HCT116 (cell line): ENCODE measurements at regions not wholly inside any gene's neighbourhood (a gene's known extent, or its start where the extent isn't known, plus 50 kb on each side); places are given as distances from the start of the nearest gene placed in this dataset.

Experiments
- ATAC-seq: fragments of 200-7000 bp; cut with Tn5 transposase; 2 replicates; pipeline ENCODE4 v1.9.1; 2020; ENCODE audit warnings: mild to moderate bottlenecking, moderate library complexity
- BruUV-seq: library from RNA; stranded (reverse); fragments of 400-500 nt; replicated peaks from 2 replicates; lab custom pipeline; 2021; lab: Mats Ljungman, UMichigan
- CTCF ChIA-PET: fragments of 300-600 bp; sonication (Branson Sonifier 250); formaldehyde crosslinking; loops from one replicate; lab custom pipeline; 2021; ENCODE audit warnings: antibody characterized with exemption; lab: Charles Lee
- POLR2A ChIA-PET: fragments of 300-600, 350-600 bp; sonication (Branson Sonifier 250); formaldehyde crosslinking; loops from one replicate; lab custom pipeline; 2021; ENCODE audit warnings: antibody characterized with exemption; lab: Charles Lee
- RAD21 ChIA-PET, 2 experiments: fragments of 300-600 bp; sonication (Branson Sonifier 250); formaldehyde crosslinking; loops; one replicate each; lab custom pipeline; 2023; ENCODE audit warnings: low total read pairs in 2 of 2; ENCODE audit not compliant: uncharacterized antibody in 2 of 2, unreplicated experiment in 2 of 2, low non-redundant PET in 1 of 2; lab: Charles Lee
- DNase-seq: peaks from one replicate; pipeline ENCODE4 v3.0.0-alpha.2; 2010; ENCODE audit warnings: low read depth, low spot score
- H2AFZ ChIP-seq: fragments of 200-600 bp; shearing (Covaris generic), sonication (generic); 2 replicates; pipeline ENCODE4 v1.6.1; 2017; ENCODE audit warnings: low read depth, mixed run types, mixed read lengths, antibody characterized with exemption, low read length; ENCODE audit not compliant: poor library complexity, severe bottlenecking
- H3K27ac ChIP-seq: 2 replicates; pipeline ENCODE4 v1.5.1; 2012; ENCODE audit warnings: low read depth, low read length
- H3K27me3 ChIP-seq: fragments of 200-600 bp; sonication (generic); 2 replicates; pipeline ENCODE4 v1.6.1; 2016; ENCODE audit warnings: mixed run types, low read length, mixed read lengths; ENCODE audit not compliant: insufficient read depth
- H3K36me3 ChIP-seq, 2 experiments: fragments of 200-500 bp in 1 of 2; fragments of 200-600 bp in 1 of 2; sonication (Bioruptor generic) in 1 of 2; sonication (generic) in 1 of 2; 2 replicates each; pipeline versions ENCODE4 v1.5.1 to v1.6.1; 2014 to 2016; ENCODE audit warnings: low read length in 2 of 2, inconsistent platforms in 1 of 2, mixed read lengths in 1 of 2, mixed run types in 1 of 2; ENCODE audit not compliant: insufficient read depth in 2 of 2, control insufficient read depth in 1 of 2
- H3K4me1 ChIP-seq, 2 experiments: fragments of 200-600 bp in 1 of 2; sonication (generic) in 1 of 2; 2 replicates each; pipeline versions ENCODE4 v1.5.1 to v1.6.1; 2012 to 2017; ENCODE audit warnings: low read length in 2 of 2, inconsistent platforms in 1 of 2, mild to moderate bottlenecking in 1 of 2, mixed read lengths in 1 of 2, mixed run types in 1 of 2, moderate library complexity in 1 of 2; ENCODE audit not compliant: insufficient read depth in 2 of 2, control insufficient read depth in 1 of 2
- H3K4me2 ChIP-seq: fragments of 200-600 bp; sonication (generic); 2 replicates; pipeline ENCODE4 v1.6.1; 2017; ENCODE audit warnings: mixed run types, low read length, mixed read lengths
- H3K4me3 ChIP-seq, 2 experiments: fragments of 200-600 bp in 1 of 2; sonication (generic) in 1 of 2; replicated peaks in 1 of 2; 2 replicates each; pipeline ENCODE4 v1.5.1; 2011 to 2016; ENCODE audit warnings: low read length in 2 of 2, control low read depth in 1 of 2, low read depth in 1 of 2, mild to moderate bottlenecking in 1 of 2, mixed read lengths in 1 of 2, mixed run types in 1 of 2
- H3K79me2 ChIP-seq: fragments of 200-600 bp; sonication (generic); 2 replicates; pipeline ENCODE4 v1.6.1; 2017; ENCODE audit warnings: mild to moderate bottlenecking, mixed run types, low read length, moderate library complexity, mixed read lengths; ENCODE audit not compliant: insufficient read depth
- H3K9ac ChIP-seq: fragments of 200-600 bp; sonication (generic); 2 replicates; pipeline ENCODE4 v1.6.1; 2016; ENCODE audit warnings: low read length, mixed read lengths
- H3K9me2 ChIP-seq: fragments of 200-600 bp; sonication (generic), shearing (Covaris generic); 2 replicates; pipeline ENCODE4 v1.6.1; 2017; ENCODE audit warnings: mixed run types, mild to moderate bottlenecking, moderate library complexity; ENCODE audit not compliant: insufficient read depth
- H3K9me3 ChIP-seq, 2 experiments: fragments of 200-500 bp in 1 of 2; fragments of 200-600 bp in 1 of 2; sonication (Bioruptor generic) in 1 of 2; sonication (generic) in 1 of 2; 2 replicates each; pipeline ENCODE4 v1.6.1; 2014 to 2017; ENCODE audit warnings: low read length in 2 of 2, mixed read lengths in 2 of 2, inconsistent platforms in 1 of 2, low read depth in 1 of 2, mild to moderate bottlenecking in 1 of 2, mixed run types in 1 of 2, moderate library complexity in 1 of 2; ENCODE audit not compliant: control insufficient read depth in 1 of 2, insufficient read depth in 1 of 2
- H4K20me1 ChIP-seq: fragments of 200-600 bp; sonication (generic), shearing (Covaris generic); 2 replicates; pipeline ENCODE4 v1.6.1; 2017; ENCODE audit warnings: mixed run types, mild to moderate bottlenecking, moderate library complexity; ENCODE audit not compliant: insufficient read depth
- EZH2phosphoT487 ChIP-seq: fragments of 200-600 bp; IDR thresholded peaks from 2 replicates; pipeline ENCODE4 v1.6.1; 2018; ENCODE audit warnings: antibody characterized with exemption, borderline replicate concordance
- SIN3A ChIP-seq: IDR thresholded peaks from 2 replicates; pipeline ENCODE4 v1.6.1; 2012; ENCODE audit warnings: low read depth
- SP1 ChIP-seq: IDR thresholded peaks from 2 replicates; pipeline ENCODE4 v1.6.1; 2012; ENCODE audit warnings: low read depth
- YY1 ChIP-seq: IDR thresholded peaks from 2 replicates; pipeline ENCODE4 v1.6.1; 2011; ENCODE audit warnings: low read length, low read depth, moderate library complexity, mild to moderate bottlenecking; ENCODE audit not compliant: insufficient replicate concordance; ENCODE audit errors: extremely low read depth
- ZFX ChIP-seq: fragments of 450-650 bp; IDR thresholded peaks from 2 replicates; pipeline ENCODE4 v1.6.1; 2017
- intact Hi-C: fragments of 100-400 bp; cut with micrococcal nuclease; formaldehyde crosslinking; loops from 2 replicates; pipeline ENCODE4 v1.10.0; 2022
- TF ChIP-seq, protein P1 (sequence below): IDR thresholded peaks from 2 replicates; pipeline ENCODE4 v1.6.1; 2012

DNA sequence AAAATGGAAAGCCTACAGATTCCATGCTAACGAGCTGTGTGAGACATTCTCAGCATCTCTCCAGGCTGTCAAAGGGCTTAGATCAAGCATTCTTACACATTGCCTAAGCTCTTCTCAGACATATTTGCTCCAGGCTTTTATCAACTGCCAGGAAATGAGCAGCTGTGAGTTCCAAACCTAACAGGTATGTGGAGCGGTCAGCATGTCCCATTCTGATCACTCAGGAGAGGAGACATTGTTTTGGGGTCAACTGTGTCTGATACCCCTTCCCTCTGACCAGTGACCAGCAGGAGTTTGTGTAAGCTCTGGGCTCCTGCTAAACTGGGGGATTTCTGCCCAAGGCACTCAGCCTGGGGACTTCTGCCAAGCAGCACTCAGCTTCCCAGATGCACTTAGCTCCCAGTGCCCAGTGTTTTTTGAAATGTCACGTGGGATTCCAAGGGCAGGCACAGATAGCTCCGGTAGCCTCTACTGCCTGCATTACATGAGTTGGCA is 229.1 kb downstream of the SEC61B start:
- DNase-seq, result no peak
- no peaks in the 10 kb centered on the region for H3K27me3 ChIP-seq
- no peaks in the 10 kb centered on the region for H3K4me1 ChIP-seq
- H3K9me2 ChIP-seq, result no peaks in the 10 kb centered on the region
- no peak overlapping the region for H2AFZ ChIP-seq
- POLR2A ChIA-PET, result no interaction called here
- no peaks in the 10 kb centered on the region for H3K79me2 ChIP-seq
- H4K20me1 ChIP-seq, result no peaks in the 10 kb centered on the region
- TF ChIP-seq ZFX, result no peak
- no peak for TF ChIP-seq SP1
- TF ChIP-seq SIN3A, result no peak
- TF ChIP-seq, all 23 proteins: peak for 0
- H3K9me3 ChIP-seq, result no peaks in the 10 kb centered on the region
- no peak overlapping the region for H3K27ac ChIP-seq
- H3K4me3 ChIP-seq, result no peak overlapping the region
- ChIA-PET RAD21 (no interaction called here), CTCF (no interaction called here)
- no peaks in the 10 kb centered on the region for H3K36me3 ChIP-seq
- ATAC-seq, result no peak
- intact Hi-C loops, result no loop called here
- no TSS peak for BruUV-seq
- H3K4me2 ChIP-seq, result no peak overlapping the region
- no peak overlapping the region for H3K9ac ChIP-seq

DNA sequence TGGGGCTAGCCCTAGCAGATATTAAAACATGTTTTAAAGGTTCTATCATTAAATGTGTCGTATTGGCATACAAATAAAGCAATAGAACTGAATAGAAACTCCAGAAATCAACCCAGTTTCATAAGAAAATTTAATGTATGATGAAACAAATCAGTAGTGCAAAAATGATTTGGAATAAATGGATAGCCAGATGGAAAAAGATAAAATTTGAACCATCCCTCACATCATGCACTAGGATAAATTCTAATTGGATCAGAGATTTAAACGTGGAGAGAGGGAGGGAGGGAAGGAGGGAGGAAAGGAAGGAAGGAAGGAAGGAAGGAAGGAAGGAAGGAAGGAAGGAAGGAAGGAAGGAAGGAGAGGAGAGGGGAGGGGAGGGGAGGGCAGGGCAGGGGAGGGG is 235.3 kb downstream of the SEC61B start:
- no TSS peak for BruUV-seq
- RAD21 ChIA-PET, result no interaction called here
- CTCF ChIA-PET, result no interaction called here
- Histone ChIP-seq H3K9me2 (no peaks in the 10 kb centered on the region), H3K4me1 (no peaks in the 10 kb centered on the region), H3K4me3 (no peak overlapping the region), H3K36me3 (no peaks in the 10 kb centered on the region), H3K4me2 (no peak overlapping the region), H4K20me1 (no peaks in the 10 kb centered on the region), H3K9ac (no peak overlapping the region), H3K79me2 (no peaks in the 10 kb centered on the region), H3K27ac (no peak overlapping the region), H2AFZ (no peak overlapping the region), H3K9me3 (no peaks in the 10 kb centered on the region), H3K27me3 (no peaks in the 10 kb centered on the region)
- POLR2A ChIA-PET, result no interaction called here
- ATAC-seq (no peak), DNase-seq (no peak)
- TF ChIP-seq, protein P1, sequence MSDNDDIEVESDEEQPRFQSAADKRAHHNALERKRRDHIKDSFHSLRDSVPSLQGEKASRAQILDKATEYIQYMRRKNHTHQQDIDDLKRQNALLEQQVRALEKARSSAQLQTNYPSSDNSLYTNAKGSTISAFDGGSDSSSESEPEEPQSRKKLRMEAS, result no peak
- no peak for TF ChIP-seq EZH2phosphoT487
- no peak for TF ChIP-seq YY1
- intact Hi-C loops, result no loop called here
